Activated B cell treated with CpG ODN at 0.5 μM for 24 hours (primary cell): ENCODE measurements at regions not wholly inside any gene's neighbourhood (a gene's known extent, or its start where the extent isn't known, plus 50 kb on each side); places are given as distances from the start of the nearest gene placed in this dataset.

Source experiments
- ATAC-seq: fragments of 200-7000 bp; cut with Tn5 transposase; one replicate; pipeline ENCODE4 v1.10.0; 2021; ENCODE audit warnings: low read depth, mild to moderate bottlenecking, moderate library complexity
- CTCF ChIA-PET: fragments of 350-600 bp; sonication (Branson Sonifier 250); formaldehyde crosslinking; loops from one replicate; lab custom pipeline; 2021; ENCODE audit warnings: antibody characterized with exemption; lab: Charles Lee
- POLR2A ChIA-PET: fragments of 350-600 bp; sonication (Branson Sonifier 250); formaldehyde crosslinking; loops from one replicate; lab custom pipeline; 2021; ENCODE audit warnings: antibody characterized with exemption; lab: Charles Lee
- DNase-seq: peaks from one replicate; pipeline ENCODE4 v3.0.0; 2022
- H3K27ac Mint-ChIP-seq: one replicate; pipeline ENCODE4 v1.8.0; 2020; ENCODE audit warnings: mixed read lengths
- H3K27me3 Mint-ChIP-seq: one replicate; pipeline ENCODE4 v1.8.0; 2021; ENCODE audit warnings: mixed read lengths
- H3K36me3 Mint-ChIP-seq: one replicate; pipeline ENCODE4 v1.8.0; 2021; ENCODE audit warnings: low read depth, mixed read lengths
- H3K4me1 Mint-ChIP-seq: one replicate; pipeline ENCODE4 v1.8.0; 2021; ENCODE audit warnings: mixed read lengths
- H3K4me3 Mint-ChIP-seq: one replicate; pipeline ENCODE4 v1.8.0; 2020; ENCODE audit warnings: mild to moderate bottlenecking, mixed read lengths
- H3K9me3 Mint-ChIP-seq: one replicate; pipeline ENCODE4 v1.8.0; 2020; ENCODE audit warnings: mixed read lengths
- CTCF ChIP-seq: fragments of 200-600 bp; IDR thresholded peaks from one replicate; pipeline ENCODE4 v1.8.0; 2022; ENCODE audit warnings: antibody characterized with exemption, mild to moderate bottlenecking
- intact Hi-C: fragments of 100-400 bp; cut with micrococcal nuclease; formaldehyde crosslinking; loops from one replicate; pipeline ENCODE4 v1.15.1; 2024

GRCh38 chr21:33977017-33977720 is 61.6 kb upstream of the ATP5PO start:
- ATAC-seq (no peak), DNase-seq (no peak)
- no peaks in the 10 kb centered on the region for H3K9me3 Mint-ChIP-seq
- H3K4me3 Mint-ChIP-seq: peak overlapping the region; percentile 66
- intact Hi-C loops: loop anchor here (2.0 kb wide), 1 partner anchor 18 kb away; no protein-coding TSS in a partner anchor
- H3K27ac Mint-ChIP-seq: peak overlapping the region; percentile 90
- peaks cover 36% of the 10 kb centered on the region for H3K4me1 Mint-ChIP-seq
- no peak for TF ChIP-seq CTCF
- H3K27me3 Mint-ChIP-seq: no peaks in the 10 kb centered on the region
- POLR2A ChIA-PET: interaction anchor here (1.4 to 2.2 kb wide), 4 partner anchors 17 to 42 kb away, joined by 4 to 7 read pairs (median 6); no protein-coding TSS in a partner anchor
- CTCF ChIA-PET: interaction anchor here (0.7 to 2.0 kb wide), 3 partner anchors 42 to 225 kb away, joined by 3 to 11 read pairs (median 4); no protein-coding TSS in a partner anchor
- H3K36me3 Mint-ChIP-seq: no peaks in the 10 kb centered on the region

GRCh38 chr21:33976082-33977016 is 60.7 kb upstream of the ATP5PO start:
- intact Hi-C loops: loop anchor here (1.0 to 2.0 kb wide), 2 partner anchors 18 to 97 kb away; partner anchors contain the start of genes MRPS6 and SLC5A3
- TF ChIP-seq CTCF: no peak
- Mint-ChIP-seq H3K4me1 (peaks cover 36% of the 10 kb centered on the region), H3K36me3 (no peaks in the 10 kb centered on the region), H3K4me3 (peak overlapping the region; percentile 66), H3K9me3 (no peaks in the 10 kb centered on the region), H3K27me3 (no peaks in the 10 kb centered on the region), H3K27ac (peak overlapping the region; percentile 90)
- peak; percentile 49 for ATAC-seq
- DNase-seq: no peak
- POLR2A ChIA-PET: interaction anchor here (0.6 to 2.2 kb wide), 9 partner anchors 11 to 52 kb away, joined by 3 to 7 read pairs (median 4); no protein-coding TSS in a partner anchor
- CTCF ChIA-PET: interaction anchor here (0.6 to 2.0 kb wide), 4 partner anchors 27 to 97 kb away, joined by 3 to 11 read pairs (median 4); partner anchors contain the start of genes MRPS6 and SLC5A3

GRCh38 chr21:33975548-33976081 is 60.0 kb upstream of the ATP5PO start:
- intact Hi-C loops: loop anchor here (1.0 to 2.0 kb wide), 5 partner anchors 19 to 98 kb away; partner anchors contain the start of genes MRPS6 and SLC5A3
- POLR2A ChIA-PET: interaction anchor here (1.0 to 2.2 kb wide), 5 partner anchors 18 to 52 kb away, joined by 3 to 7 read pairs (median 4); no protein-coding TSS in a partner anchor
- no peaks in the 10 kb centered on the region for H3K36me3 Mint-ChIP-seq

More at GRCh38 chr21:33975548-33976081, 60.0 kb upstream of the ATP5PO start:
- Mint-ChIP-seq H3K4me1 (peaks cover 36% of the 10 kb centered on the region), H3K4me3 (peak overlapping the region; percentile 66), H3K27ac (peak overlapping the region; percentile 90), H3K9me3 (no peaks in the 10 kb centered on the region), H3K27me3 (no peaks in the 10 kb centered on the region)
- DNase-seq (no peak), ATAC-seq (peak; percentile 87)
- TF ChIP-seq CTCF: no peak
- CTCF ChIA-PET: interaction anchor here (0.6 to 0.8 kb wide), 2 partner anchors 26 to 97 kb away, joined by 3 to 4 read pairs; partner anchors contain the start of genes MRPS6 and SLC5A3
